ENCODE measurements at regions not wholly inside any gene's neighbourhood (a gene's known extent, or its start where the extent isn't known, plus 50 kb on each side); places are given as distances from the start of the nearest gene placed in this dataset.
"Not testable (repeated sequence)": the region's sequence is repeated elsewhere in the genome, so short reads cannot be mapped to it uniquely, and the experiment has no call there.

DNA sequence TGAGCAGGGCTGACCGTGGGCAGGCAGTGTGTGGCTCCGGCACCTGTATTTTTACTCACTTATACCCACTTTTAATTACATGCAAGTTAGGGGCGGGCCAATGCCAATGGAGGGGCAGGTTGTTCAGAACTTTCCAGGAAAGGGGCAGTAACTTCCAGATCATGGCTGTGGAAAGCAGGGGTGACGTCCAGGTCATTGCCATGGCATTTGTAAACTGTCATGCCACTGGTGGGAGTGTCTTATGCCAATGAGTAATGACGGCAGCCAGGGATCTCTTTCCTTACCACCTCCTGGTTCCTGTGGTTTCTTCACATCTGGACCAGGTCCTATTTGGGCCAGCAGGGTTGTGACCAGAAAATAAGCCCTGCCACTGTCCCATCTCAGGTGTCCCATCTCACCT, 258.7 kb downstream of the THBS2 start:
- H3K14ac ChIP-seq (ENCODE audit: low read length in 2 of 2), result no peak overlapping the region
- H3K18ac ChIP-seq (ENCODE audit: low read depth in 1 of 2, low read length in 2 of 2), result no peak overlapping the region
- H3K4me1 ChIP-seq (ENCODE audit: control insufficient read depth, insufficient read depth, low read depth, low read length), result no peaks in the 10 kb centered on the region
- H3K27me3 ChIP-seq (ENCODE audit: control insufficient read depth in 1 of 2, insufficient read depth in 1 of 2, low read length in 2 of 2), result no peaks in the 10 kb centered on the region
- H3K9me3 ChIP-seq (ENCODE audit: control insufficient read depth, low read length), result no peaks in the 10 kb centered on the region
- H3K9ac ChIP-seq (ENCODE audit: low read length), result no peak overlapping the region
- no peak overlapping the region for H2BK15ac ChIP-seq (ENCODE audit: low read depth, poor library complexity, severe bottlenecking)
- H3K4me2 ChIP-seq (ENCODE audit: low read length, poor library complexity, severe bottlenecking), result no peak overlapping the region
- H3K4ac ChIP-seq (ENCODE audit: low read depth in 1 of 2, low read length in 2 of 2), result no peak overlapping the region
- H2AK5ac ChIP-seq (ENCODE audit: low read length, severe bottlenecking), result no peak overlapping the region
- H4K91ac ChIP-seq (ENCODE audit: low read length), result no peak overlapping the region
- WGBS, result 80% methylated on average over 3 of the region's 5 CpGs
- no peak overlapping the region for H2BK120ac ChIP-seq (ENCODE audit: low read depth, low read length)
- no peaks in the 10 kb centered on the region for H3K79me1 ChIP-seq (replicated peaks; ENCODE audit: low read length, poor library complexity, severe bottlenecking)
- no peak overlapping the region for H3K27ac ChIP-seq (ENCODE audit: low read length, poor library complexity, severe bottlenecking)
- no peak overlapping the region for H2BK12ac ChIP-seq (ENCODE audit: low read length in 2 of 2)
- H2BK5ac ChIP-seq (ENCODE audit: low read depth, low read length, poor library complexity, severe bottlenecking), result no peak overlapping the region
- no peak overlapping the region for H3K23ac ChIP-seq (ENCODE audit: low read length in 2 of 2)
- no peak overlapping the region for H3K4me3 ChIP-seq (ENCODE audit: insufficient read depth in 1 of 2, low read depth in 1 of 2, low read length in 2 of 2)
- H3K36me3 ChIP-seq (ENCODE audit: control insufficient read depth in 1 of 2, insufficient read depth in 2 of 2, low read depth in 1 of 2, low read length in 2 of 2), result no peaks in the 10 kb centered on the region
- no peak for DNase-seq
- H2AFZ ChIP-seq (ENCODE audit: low read depth, low read length), result no peak overlapping the region
- no peak overlapping the region for H4K8ac ChIP-seq (ENCODE audit: low read length)

- Histone ChIP-seq H3K27me3 (ENCODE audit: control insufficient read depth in 1 of 2, insufficient read depth in 1 of 2, low read length in 2 of 2) (no peaks in the 10 kb centered on the region), H3K36me3 (ENCODE audit: control insufficient read depth in 1 of 2, insufficient read depth in 2 of 2, low read depth in 1 of 2, low read length in 2 of 2) (no peaks in the 10 kb centered on the region), H4K8ac (ENCODE audit: low read length) (no peak overlapping the region), H2BK12ac (ENCODE audit: low read length in 2 of 2) (no peak overlapping the region), H3K4me3 (ENCODE audit: insufficient read depth in 1 of 2, low read depth in 1 of 2, low read length in 2 of 2) (no peak overlapping the region), H2BK120ac (ENCODE audit: low read depth, low read length) (no peak overlapping the region), H3K27ac (ENCODE audit: low read length, poor library complexity, severe bottlenecking) (no peak overlapping the region), H3K4ac (ENCODE audit: low read depth in 1 of 2, low read length in 2 of 2) (no peak overlapping the region), H3K9me3 (ENCODE audit: control insufficient read depth, low read length) (no peaks in the 10 kb centered on the region), H3K4me1 (ENCODE audit: control insufficient read depth, insufficient read depth, low read depth, low read length) (no peaks in the 10 kb centered on the region), H2BK5ac (ENCODE audit: low read depth, low read length, poor library complexity, severe bottlenecking) (no peak overlapping the region), H4K91ac (ENCODE audit: low read length) (no peak overlapping the region), H3K79me1 (replicated peaks; ENCODE audit: low read length, poor library complexity, severe bottlenecking) (no peaks in the 10 kb centered on the region), H3K9ac (ENCODE audit: low read length) (no peak overlapping the region), H3K23ac (ENCODE audit: low read length in 2 of 2) (no peak overlapping the region), H2BK15ac (ENCODE audit: low read depth, poor library complexity, severe bottlenecking) (no peak overlapping the region), H3K4me2 (ENCODE audit: low read length, poor library complexity, severe bottlenecking) (no peak overlapping the region), H2AK5ac (ENCODE audit: low read length, severe bottlenecking) (no peak overlapping the region), H3K14ac (ENCODE audit: low read length in 2 of 2) (no peak overlapping the region), H3K18ac (ENCODE audit: low read depth in 1 of 2, low read length in 2 of 2) (no peak overlapping the region), H2AFZ (ENCODE audit: low read depth, low read length) (no peak overlapping the region)
- no peak for DNase-seq
- WGBS, result 80% methylated on average over 7 of the region's 11 CpGs
These were observed 261.1 kb downstream of the THBS2 start for GRCh38 chr6:168992446-168993144.

GRCh38 chr6:168991695-168992094, 262.0 kb downstream of the THBS2 start:
- not testable (repeated sequence) for H3K9me3 ChIP-seq (ENCODE audit: control insufficient read depth, low read length); H3K4ac ChIP-seq (ENCODE audit: low read depth in 1 of 2, low read length in 2 of 2); H4K91ac ChIP-seq (ENCODE audit: low read length); H3K4me3 ChIP-seq (ENCODE audit: insufficient read depth in 1 of 2, low read depth in 1 of 2, low read length in 2 of 2); H3K27ac ChIP-seq (ENCODE audit: low read length, poor library complexity, severe bottlenecking); H2AFZ ChIP-seq (ENCODE audit: low read depth, low read length); H3K79me1 ChIP-seq (replicated peaks; ENCODE audit: low read length, poor library complexity, severe bottlenecking); H2BK15ac ChIP-seq (ENCODE audit: low read depth, poor library complexity, severe bottlenecking); H3K36me3 ChIP-seq (ENCODE audit: control insufficient read depth in 1 of 2, insufficient read depth in 2 of 2, low read depth in 1 of 2, low read length in 2 of 2); H3K4me1 ChIP-seq (ENCODE audit: control insufficient read depth, insufficient read depth, low read depth, low read length); H3K14ac ChIP-seq (ENCODE audit: low read length in 2 of 2); H3K4me2 ChIP-seq (ENCODE audit: low read length, poor library complexity, severe bottlenecking); H2BK5ac ChIP-seq (ENCODE audit: low read depth, low read length, poor library complexity, severe bottlenecking); H3K9ac ChIP-seq (ENCODE audit: low read length); H2BK12ac ChIP-seq (ENCODE audit: low read length in 2 of 2); H2AK5ac ChIP-seq (ENCODE audit: low read length, severe bottlenecking); H4K8ac ChIP-seq (ENCODE audit: low read length); DNase-seq; H2BK120ac ChIP-seq (ENCODE audit: low read depth, low read length); H3K23ac ChIP-seq (ENCODE audit: low read length in 2 of 2); H3K18ac ChIP-seq (ENCODE audit: low read depth in 1 of 2, low read length in 2 of 2); H3K27me3 ChIP-seq (ENCODE audit: control insufficient read depth in 1 of 2, insufficient read depth in 1 of 2, low read length in 2 of 2)
- 83% methylated on average over 12 of the region's 17 CpGs for WGBS

DNA sequence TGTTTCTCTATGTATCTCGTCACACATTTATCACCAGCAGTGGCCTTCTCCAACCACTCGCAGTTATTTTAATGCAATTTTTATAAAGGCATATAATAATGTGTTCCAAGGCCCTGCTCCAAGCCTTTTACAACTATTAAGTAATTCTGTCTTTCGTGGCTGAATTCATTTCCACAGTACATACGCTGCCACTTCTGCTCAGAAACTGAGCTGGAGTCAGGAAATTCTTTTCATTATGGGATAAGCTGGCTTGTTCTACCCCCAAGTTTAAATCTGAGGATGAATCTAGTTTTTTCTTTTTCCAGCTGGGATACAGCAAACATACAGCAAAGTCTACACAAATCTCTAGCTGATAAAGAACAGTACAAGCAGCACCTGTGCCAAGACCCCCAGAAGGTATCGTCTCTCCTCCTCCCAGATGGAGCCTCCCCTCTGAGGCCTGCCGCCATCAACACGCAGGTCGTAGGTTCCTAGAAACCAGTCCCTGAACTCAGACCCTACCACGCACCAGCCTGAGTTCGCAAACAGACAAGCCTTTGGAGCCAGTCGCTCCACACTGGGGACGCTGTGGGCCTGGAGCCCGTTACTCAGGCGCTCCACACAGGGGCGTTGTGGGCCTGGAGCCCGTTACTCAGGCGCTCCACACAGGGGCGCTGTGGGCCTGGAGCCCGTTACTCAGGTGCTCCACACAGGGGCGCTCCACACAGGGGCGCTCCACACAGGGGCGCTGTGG, 263.5 kb downstream of the THBS2 start:
- no peak overlapping the region for H2BK15ac ChIP-seq (ENCODE audit: low read depth, poor library complexity, severe bottlenecking)
- H3K4me3 ChIP-seq (ENCODE audit: insufficient read depth in 1 of 2, low read depth in 1 of 2, low read length in 2 of 2), result no peak overlapping the region
- no peak overlapping the region for H3K18ac ChIP-seq (ENCODE audit: low read depth in 1 of 2, low read length in 2 of 2)
- H3K79me1 ChIP-seq (replicated peaks; ENCODE audit: low read length, poor library complexity, severe bottlenecking), result no peaks in the 10 kb centered on the region
- H3K4me2 ChIP-seq (ENCODE audit: low read length, poor library complexity, severe bottlenecking), result no peak overlapping the region
- H3K27ac ChIP-seq (ENCODE audit: low read length, poor library complexity, severe bottlenecking), result no peak overlapping the region
- H3K9me3 ChIP-seq (ENCODE audit: control insufficient read depth, low read length), result no peaks in the 10 kb centered on the region
- no peak overlapping the region for H4K8ac ChIP-seq (ENCODE audit: low read length)
- H3K36me3 ChIP-seq (ENCODE audit: control insufficient read depth in 1 of 2, insufficient read depth in 2 of 2, low read depth in 1 of 2, low read length in 2 of 2), result no peaks in the 10 kb centered on the region
- no peak overlapping the region for H2BK120ac ChIP-seq (ENCODE audit: low read depth, low read length)
- no peaks in the 10 kb centered on the region for H3K27me3 ChIP-seq (ENCODE audit: control insufficient read depth in 1 of 2, insufficient read depth in 1 of 2, low read length in 2 of 2)
- no peak overlapping the region for H2BK12ac ChIP-seq (ENCODE audit: low read length in 2 of 2)
- no peak overlapping the region for H3K4ac ChIP-seq (ENCODE audit: low read depth in 1 of 2, low read length in 2 of 2)
- no peak for DNase-seq
- H2BK5ac ChIP-seq (ENCODE audit: low read depth, low read length, poor library complexity, severe bottlenecking), result no peak overlapping the region
- H4K91ac ChIP-seq (ENCODE audit: low read length), result no peak overlapping the region
- no peaks in the 10 kb centered on the region for H3K4me1 ChIP-seq (ENCODE audit: control insufficient read depth, insufficient read depth, low read depth, low read length)
- no peak overlapping the region for H3K23ac ChIP-seq (ENCODE audit: low read length in 2 of 2)
- H2AFZ ChIP-seq (ENCODE audit: low read depth, low read length), result no peak overlapping the region
- 100% methylated on average over 8 of the region's 22 CpGs for WGBS
- no peak overlapping the region for H3K14ac ChIP-seq (ENCODE audit: low read length in 2 of 2)
- H2AK5ac ChIP-seq (ENCODE audit: low read length, severe bottlenecking), result no peak overlapping the region
- no peak overlapping the region for H3K9ac ChIP-seq (ENCODE audit: low read length)
